Ectodermal cell (in vitro differentiated cells): ENCODE measurements at regions not wholly inside any gene's neighbourhood (a gene's known extent, or its start where the extent isn't known, plus 50 kb on each side); places are given as distances from the start of the nearest gene placed in this dataset.

ENCODE experiments used
- H3K27ac ChIP-seq: 2 replicates; pipeline ENCODE4 v1.7.0; 2013; ENCODE audit warnings: mild to moderate bottlenecking, low read depth, low read length; ENCODE audit not compliant: insufficient read depth, poor library complexity, severe bottlenecking
- H3K27me3 ChIP-seq: 2 replicates; pipeline ENCODE4 v1.7.0; 2013; ENCODE audit warnings: mild to moderate bottlenecking, low read length; ENCODE audit not compliant: insufficient read depth, control insufficient read depth, poor library complexity, severe bottlenecking
- H3K36me3 ChIP-seq: one replicate; pipeline ENCODE4 v1.7.0; 2013; ENCODE audit warnings: low read length; ENCODE audit not compliant: control insufficient read depth, insufficient read depth
- H3K4me1 ChIP-seq: one replicate; pipeline ENCODE4 v1.7.0; 2013; ENCODE audit warnings: low read length; ENCODE audit not compliant: control insufficient read depth, insufficient read depth
- H3K4me3 ChIP-seq: 2 replicates; pipeline ENCODE4 v1.7.0; 2013; ENCODE audit warnings: low read depth, low read length, control low read depth; ENCODE audit not compliant: insufficient read depth
- H3K9me3 ChIP-seq: 2 replicates; pipeline ENCODE4 v1.7.0; 2013; ENCODE audit warnings: mild to moderate bottlenecking, low read length, moderate library complexity; ENCODE audit not compliant: control insufficient read depth
- WGBS, 2 experiments: methylation state at CpG; one replicate each; pipeline ENCODE4 v1.1.7; 2013; ENCODE audit warnings: missing lambda C conversion rate in 2 of 2; 5-methylcytosine and 5-hydroxymethylcytosine counted together

DNA sequence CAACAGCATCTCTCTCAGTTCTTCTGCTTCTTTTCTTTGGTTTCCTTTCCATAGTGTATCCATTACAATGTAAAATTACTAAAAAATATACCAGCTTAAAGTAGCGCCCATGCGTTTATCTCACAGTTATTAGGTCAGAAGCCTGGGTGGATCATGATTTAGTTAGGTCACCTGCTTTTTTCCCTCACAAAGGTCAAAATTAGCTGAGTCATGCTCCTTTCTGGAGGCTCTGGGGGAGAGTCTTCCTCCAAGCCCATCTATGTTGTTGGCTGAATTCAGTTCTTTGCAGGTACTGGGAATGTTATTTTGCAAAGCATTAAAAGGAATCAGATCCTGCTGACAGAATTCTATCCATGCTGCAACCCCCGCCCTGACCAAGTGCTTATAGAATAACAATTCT is 101.6 kb upstream of the TMEM132C start:
- Histone ChIP-seq H3K27ac (no peak overlapping the region), H3K36me3 (no peaks in the 10 kb centered on the region), H3K4me3 (no peak overlapping the region), H3K9me3 (no peaks in the 10 kb centered on the region), H3K4me1 (peaks cover 17% of the 10 kb centered on the region), H3K27me3 (no peaks in the 10 kb centered on the region)
- 90 to 98% methylated on average over 3 of the region's 3 CpGs for WGBS, 2 experiments

- H3K27ac ChIP-seq: no peak overlapping the region
- H3K4me3 ChIP-seq: no peak overlapping the region
- H3K9me3 ChIP-seq: no peaks in the 10 kb centered on the region
- no peaks in the 10 kb centered on the region for H3K27me3 ChIP-seq
- no peaks in the 10 kb centered on the region for H3K36me3 ChIP-seq
- peaks cover 20% of the 10 kb centered on the region for H3K4me1 ChIP-seq
- WGBS, 2 experiments: 44 to 45% methylated on average over 5 of the region's 5 CpGs
These were observed 98.7 kb upstream of the TMEM132C start for GRCh38 chr12:128168273-128168672.

DNA sequence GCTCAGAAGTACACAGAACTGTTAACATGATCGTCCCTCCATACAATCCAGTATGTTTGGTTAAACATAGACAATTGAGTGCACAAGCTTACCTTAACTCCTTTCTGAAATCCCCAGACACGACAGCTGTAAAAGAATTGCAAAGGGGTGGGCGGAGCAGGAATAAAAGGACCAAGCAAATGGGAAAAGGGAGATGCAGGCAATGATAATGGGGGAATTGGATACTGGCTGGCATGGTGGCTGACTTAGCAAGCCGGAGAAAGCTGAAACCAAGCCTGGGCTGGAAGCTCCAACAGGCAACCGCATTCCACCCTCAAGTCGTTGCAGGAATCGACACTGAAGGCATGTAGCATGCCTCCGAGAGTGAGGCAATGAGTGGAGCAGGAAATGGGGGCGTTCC is 96.8 kb upstream of the TMEM132C start:
- H3K36me3 ChIP-seq: no peaks in the 10 kb centered on the region
- 75 to 82% methylated on average over 8 to 9 of the region's 9 CpGs for WGBS, 2 experiments
- H3K4me3 ChIP-seq: no peak overlapping the region
- H3K9me3 ChIP-seq: no peaks in the 10 kb centered on the region
- H3K27me3 ChIP-seq: no peaks in the 10 kb centered on the region
- H3K4me1 ChIP-seq: peaks cover 20% of the 10 kb centered on the region
- H3K27ac ChIP-seq: no peak overlapping the region

DNA sequence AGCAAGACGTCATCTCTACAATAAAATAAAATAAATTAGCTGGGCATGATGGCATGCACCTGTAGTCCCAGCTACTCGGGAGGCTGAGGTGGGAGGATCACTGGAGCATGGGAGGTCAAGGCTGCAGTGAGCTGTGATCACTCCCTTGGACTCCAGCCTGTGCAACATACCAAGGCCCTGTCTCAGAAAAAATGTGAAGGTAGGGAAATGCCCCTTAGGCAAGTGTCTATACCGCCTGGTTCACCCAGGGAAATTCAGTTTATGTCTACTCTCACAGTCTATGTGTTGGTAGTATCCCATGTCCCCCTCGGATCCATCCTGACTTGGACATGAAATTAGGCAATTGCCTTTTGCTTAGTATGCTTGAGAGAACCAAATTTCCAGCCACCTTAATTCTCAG is 88.4 kb upstream of the TMEM132C start:
- Histone ChIP-seq H3K36me3 (no peaks in the 10 kb centered on the region), H3K27ac (no peak overlapping the region), H3K4me3 (no peak overlapping the region), H3K4me1 (no peaks in the 10 kb centered on the region), H3K27me3 (no peaks in the 10 kb centered on the region), H3K9me3 (no peaks in the 10 kb centered on the region)
- WGBS, 2 experiments: 93 to 96% methylated on average over 4 of the region's 4 CpGs

DNA sequence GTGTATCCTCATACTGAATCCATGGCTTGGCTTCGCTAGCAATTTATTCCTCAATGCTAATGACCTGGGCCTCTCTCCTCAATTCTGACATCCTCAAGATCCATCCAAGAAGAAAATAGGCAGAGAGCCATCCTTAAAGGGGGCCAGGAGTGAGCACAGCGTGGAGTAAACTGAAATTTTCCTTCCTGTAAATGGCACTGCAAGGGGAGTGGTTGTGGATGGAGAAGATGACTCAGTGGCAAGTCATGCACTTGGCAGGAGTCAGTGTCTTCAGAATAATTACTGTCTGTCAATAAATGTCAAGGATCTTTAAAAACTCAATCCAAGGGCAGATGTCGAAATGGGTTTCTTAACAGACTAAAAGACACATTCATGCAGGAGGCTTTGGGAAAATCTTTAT is 88.0 kb upstream of the TMEM132C start:
- H3K4me1 ChIP-seq: no peaks in the 10 kb centered on the region
- 92 to 94% methylated on average over 3 of the region's 3 CpGs for WGBS, 2 experiments
- no peak overlapping the region for H3K4me3 ChIP-seq
- no peaks in the 10 kb centered on the region for H3K9me3 ChIP-seq
- H3K27ac ChIP-seq: no peak overlapping the region
- no peaks in the 10 kb centered on the region for H3K36me3 ChIP-seq
- no peaks in the 10 kb centered on the region for H3K27me3 ChIP-seq

- 100% methylated on average over 1 of the region's 1 CpG for WGBS, 2 experiments
These were observed 86.8 kb upstream of the TMEM132C start for GRCh38 chr12:128180166-128180565.

GRCh38 chr12:128190052-128190451 is 76.9 kb upstream of the TMEM132C start:
- Histone ChIP-seq H3K27me3 (no peaks in the 10 kb centered on the region), H3K36me3 (no peaks in the 10 kb centered on the region), H3K27ac (no peak overlapping the region), H3K4me3 (no peak overlapping the region), H3K4me1 (no peaks in the 10 kb centered on the region), H3K9me3 (no peaks in the 10 kb centered on the region)
- WGBS, 2 experiments: 80 to 81% methylated on average over 10 of the region's 10 CpGs

More at GRCh38 chr12:128180166-128180565, 86.8 kb upstream of the TMEM132C start:
- H3K27me3 ChIP-seq: no peaks in the 10 kb centered on the region
- H3K27ac ChIP-seq: no peak overlapping the region
- H3K9me3 ChIP-seq: no peaks in the 10 kb centered on the region
- H3K4me3 ChIP-seq: no peak overlapping the region
- H3K4me1 ChIP-seq: no peaks in the 10 kb centered on the region
- no peaks in the 10 kb centered on the region for H3K36me3 ChIP-seq

DNA sequence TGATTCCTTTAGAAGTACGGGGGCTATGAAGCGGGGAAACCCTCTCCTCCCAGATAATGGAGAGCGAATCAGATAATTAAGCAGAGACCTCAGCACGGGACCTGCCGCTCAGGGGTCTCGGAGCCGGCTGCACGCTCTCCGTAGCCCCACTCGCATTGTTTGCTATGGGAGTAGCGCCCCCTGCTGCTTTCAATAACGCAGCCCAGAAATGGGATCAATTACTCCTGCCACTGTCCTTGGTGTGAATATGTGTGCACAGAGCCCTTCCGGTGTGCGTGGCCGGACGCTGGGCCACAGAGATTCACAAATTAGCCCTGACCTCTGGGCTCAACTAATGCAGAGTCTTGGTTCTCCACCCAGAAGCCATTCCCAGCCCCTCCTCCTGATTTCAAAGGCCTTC is 76.4 kb upstream of the TMEM132C start:
- no peaks in the 10 kb centered on the region for H3K4me1 ChIP-seq
- no peak overlapping the region for H3K4me3 ChIP-seq
- no peaks in the 10 kb centered on the region for H3K9me3 ChIP-seq
- WGBS, 2 experiments: 19 to 23% methylated on average over 16 of the region's 16 CpGs
- no peaks in the 10 kb centered on the region for H3K27me3 ChIP-seq
- no peaks in the 10 kb centered on the region for H3K36me3 ChIP-seq
- H3K27ac ChIP-seq: no peak overlapping the region

- no peaks in the 10 kb centered on the region for H3K27me3 ChIP-seq
- WGBS, 2 experiments: 89 to 90% methylated on average over 14 of the region's 14 CpGs
- no peaks in the 10 kb centered on the region for H3K4me1 ChIP-seq
- no peaks in the 10 kb centered on the region for H3K9me3 ChIP-seq
- no peak overlapping the region for H3K27ac ChIP-seq
- no peaks in the 10 kb centered on the region for H3K36me3 ChIP-seq
- no peak overlapping the region for H3K4me3 ChIP-seq
These were observed 75.6 kb upstream of the TMEM132C start for GRCh38 chr12:128191380-128191779.

- H3K36me3 ChIP-seq: no peaks in the 10 kb centered on the region
- no peaks in the 10 kb centered on the region for H3K27me3 ChIP-seq
- H3K27ac ChIP-seq: no peak overlapping the region
- no peaks in the 10 kb centered on the region for H3K4me1 ChIP-seq
- no peaks in the 10 kb centered on the region for H3K9me3 ChIP-seq
- WGBS, 2 experiments: 91 to 97% methylated on average over 7 of the region's 7 CpGs
- no peak overlapping the region for H3K4me3 ChIP-seq
These were observed 62.3 kb upstream of the TMEM132C start for GRCh38 chr12:128204711-128205110.

- Histone ChIP-seq H3K9me3 (no peaks in the 10 kb centered on the region), H3K27ac (no peak overlapping the region), H3K4me1 (no peaks in the 10 kb centered on the region), H3K36me3 (no peaks in the 10 kb centered on the region), H3K4me3 (no peak overlapping the region), H3K27me3 (no peaks in the 10 kb centered on the region)
- WGBS, 2 experiments: 93% methylated on average over 3 of the region's 3 CpGs
These were observed 61.8 kb upstream of the TMEM132C start for GRCh38 chr12:128205145-128205544.
